Thoracic aorta (tissue), 2 donors: ENCODE measurements at regions not wholly inside any gene's neighbourhood (a gene's known extent, or its start where the extent isn't known, plus 50 kb on each side); places are given as distances from the start of the nearest gene placed in this dataset.

Source experiments
- ATAC-seq: fragments of 150-250 bp; one replicate; pipeline ENCODE4 v1.8.0; 2017; ENCODE audit warnings: low read depth; ENCODE audit not compliant: insufficient number of reproducible peaks, low FRiP score
- DNase-seq: peaks from one replicate; pipeline ENCODE4 v3.0.0-alpha.2; 2020; ENCODE audit warnings: low spot score
- H3K27ac ChIP-seq, 2 donors: fragments of 200-600 bp; sonication (generic); 1 replicate in 1 of 2; 2 replicates in 1 of 2; pipeline ENCODE4 v1.5.1; 2016; ENCODE audit warnings: mild to moderate bottlenecking in 2 of 2, moderate library complexity in 2 of 2
- H3K27me3 ChIP-seq: fragments of 200-600 bp; sonication (generic); replicated peaks from 2 replicates; pipeline ENCODE4 v1.6.0; 2016; ENCODE audit warnings: mild to moderate bottlenecking; ENCODE audit not compliant: insufficient read depth
- H3K36me3 ChIP-seq: fragments of 200-600 bp; sonication (generic); one replicate; pipeline ENCODE4 v1.5.1; 2016
- H3K4me1 ChIP-seq, 2 donors: fragments of 200-600 bp; sonication (generic); 1 replicate in 1 of 2; 2 replicates in 1 of 2; pipeline versions ENCODE4 v1.5.1 to v1.6.0; 2016; ENCODE audit warnings: low read depth in 2 of 2, mild to moderate bottlenecking in 1 of 2; ENCODE audit not compliant: control insufficient read depth in 1 of 2
- H3K4me3 ChIP-seq: fragments of 200-600 bp; sonication (generic); 2 replicates; pipeline ENCODE4 v1.5.1; 2016; ENCODE audit warnings: mild to moderate bottlenecking
- H3K9me3 ChIP-seq: fragments of 200-600 bp; sonication (generic); 2 replicates; pipeline ENCODE4 v1.5.1; 2016
- CTCF ChIP-seq: fragments of 200-600 bp; sonication (generic); IDR thresholded peaks from one replicate; pipeline ENCODE4 v1.5.1; 2019; ENCODE audit warnings: antibody characterized with exemption

DNA sequence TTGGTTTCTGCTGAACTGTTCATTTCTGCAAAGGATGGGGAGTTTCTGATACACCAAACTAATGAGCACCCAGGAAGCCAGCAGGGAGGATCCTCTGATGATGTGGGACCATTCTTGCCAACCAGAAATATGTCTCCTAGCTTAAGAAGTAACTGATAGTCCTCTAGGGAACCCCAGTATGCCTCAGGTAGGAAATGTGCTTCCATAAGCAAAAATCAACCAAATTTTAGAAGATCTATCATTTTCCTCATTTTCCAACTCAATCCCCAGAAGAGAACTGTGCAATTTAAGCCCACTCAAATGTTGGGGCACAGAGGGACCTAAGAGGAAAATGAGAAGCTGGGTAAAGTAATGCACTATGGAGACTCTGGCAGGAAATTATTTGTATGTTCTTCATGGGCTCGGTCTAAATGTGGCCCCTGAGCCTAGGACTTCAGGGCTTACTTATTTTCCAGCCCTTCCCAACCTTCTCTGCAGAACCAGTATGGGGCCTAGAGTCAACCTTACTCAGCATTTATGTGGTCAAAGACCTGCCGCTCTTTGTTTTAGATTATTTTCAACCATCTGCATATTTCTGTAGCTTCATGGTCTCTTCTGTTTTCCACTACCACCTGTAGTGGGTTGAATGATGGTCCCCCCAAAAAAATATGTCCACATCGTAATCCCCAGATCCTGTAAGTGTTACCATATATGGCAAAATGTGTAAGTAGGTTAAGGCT is 359.8 kb upstream of the CDH4 start:
- DNase-seq = no peak
- no peak for TF ChIP-seq CTCF

GRCh38 chr20:60894091-60894490 is 358.0 kb upstream of the CDH4 start:
- Histone ChIP-seq H3K36me3 (no peaks in the 10 kb centered on the region), H3K4me3 (no peak overlapping the region), H3K27me3 (no peaks in the 10 kb centered on the region), H3K4me1 (no peaks in the 10 kb centered on the region), H3K27ac (no peak overlapping the region), H3K9me3 (no peaks in the 10 kb centered on the region)
- TF ChIP-seq CTCF = no peak
- no peak for DNase-seq
- ATAC-seq = no peak

More for the DNA sequence above, 359.8 kb upstream of the CDH4 start:
- Histone ChIP-seq H3K9me3 (no peaks in the 10 kb centered on the region), H3K4me3 (no peak overlapping the region), H3K27me3 (no peaks in the 10 kb centered on the region), H3K36me3 (no peaks in the 10 kb centered on the region), H3K4me1 (no peaks in the 10 kb centered on the region), H3K27ac (no peak overlapping the region)
- ATAC-seq = no peak

- Histone ChIP-seq H3K27ac (no peak overlapping the region), H3K27me3 (no peaks in the 10 kb centered on the region), H3K4me3 (no peak overlapping the region), H3K36me3 (no peaks in the 10 kb centered on the region), H3K9me3 (no peaks in the 10 kb centered on the region), H3K4me1 (no peaks in the 10 kb centered on the region)
- TF ChIP-seq CTCF = no peak
- DNase-seq (no peak), ATAC-seq (no peak)
Measured at GRCh38 chr20:60895363-60896079, 356.5 kb upstream of the CDH4 start.

GRCh38 chr20:60897976-60898375 is 354.1 kb upstream of the CDH4 start:
- Histone ChIP-seq H3K27me3 (no peaks in the 10 kb centered on the region), H3K4me3 (no peak overlapping the region), H3K9me3 (no peaks in the 10 kb centered on the region), H3K36me3 (no peaks in the 10 kb centered on the region), H3K4me1 (no peaks in the 10 kb centered on the region), H3K27ac (no peak overlapping the region)
- ATAC-seq (no peak), DNase-seq (no peak)
- no peak for TF ChIP-seq CTCF

DNA sequence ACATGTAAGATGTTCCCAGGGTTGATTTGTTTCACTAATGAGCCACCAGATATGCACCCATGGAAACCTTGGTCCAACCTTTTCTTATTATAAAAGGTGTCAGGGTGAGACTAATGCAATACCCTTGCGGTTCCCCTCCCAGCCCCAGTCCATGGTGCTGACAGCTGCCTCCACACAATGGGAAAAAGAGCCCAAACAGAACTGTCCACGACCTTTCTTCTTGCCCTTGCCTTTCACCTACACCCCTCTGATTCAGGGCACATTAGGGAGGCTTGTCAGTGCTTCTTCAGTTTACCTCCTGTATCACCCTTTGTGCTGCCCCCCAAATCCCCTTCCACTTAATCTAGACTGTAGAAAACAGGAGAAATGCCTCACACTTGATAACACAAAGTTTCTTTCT is 352.7 kb upstream of the CDH4 start:
- no peaks in the 10 kb centered on the region for H3K4me1 ChIP-seq
- DNase-seq = no peak
- no peak for ATAC-seq
- H3K36me3 ChIP-seq = no peaks in the 10 kb centered on the region
- no peaks in the 10 kb centered on the region for H3K27me3 ChIP-seq
- no peak for TF ChIP-seq CTCF
- no peak overlapping the region for H3K27ac ChIP-seq
- no peaks in the 10 kb centered on the region for H3K9me3 ChIP-seq
- H3K4me3 ChIP-seq = no peak overlapping the region
